CD4-positive, alpha-beta T cell (primary cell): ENCODE measurements at regions not wholly inside any gene's neighbourhood (a gene's known extent, or its start where the extent isn't known, plus 50 kb on each side); places are given as distances from the start of the nearest gene placed in this dataset.
"Not testable (repeated sequence)": the region's sequence is repeated elsewhere in the genome, so short reads cannot be mapped to it uniquely, and the experiment has no call there.

ENCODE experiments used
- ATAC-seq: fragments of 200-7000 bp; cut with Tn5 transposase; one replicate; pipeline ENCODE4 v1.10.0; 2022; ENCODE audit warnings: mild to moderate bottlenecking; ENCODE audit not compliant: poor library complexity
- CTCF ChIA-PET: fragments of 350-600 bp; sonication (Branson Sonifier 250); formaldehyde crosslinking; loops from one replicate; lab custom pipeline; 2021; ENCODE audit warnings: antibody characterized with exemption, inconsistent platforms; lab: Charles Lee
- POLR2A ChIA-PET: fragments of 350-600 bp; sonication (Branson Sonifier 250); formaldehyde crosslinking; loops from one replicate; lab custom pipeline; 2021; ENCODE audit warnings: antibody characterized with exemption, inconsistent platforms; lab: Charles Lee
- DNase-seq, 14 experiments: peaks; one replicate each; pipeline ENCODE4 v3.0.0-alpha.2; 2013 to 2020; ENCODE audit warnings: mixed read lengths in 2 of 14
- H3K27ac ChIP-seq, 2 donors: one replicate each; pipeline versions ENCODE4 v1.5.1 to v1.7.0; 2013; ENCODE audit warnings: low read length in 2 of 2, low read depth in 1 of 2, mild to moderate bottlenecking in 1 of 2
- H3K27me3 ChIP-seq, 2 experiments: 1 replicate in 1 of 2; 2 replicates in 1 of 2; pipeline versions ENCODE4 v1.6.1 to v1.7.0; 2013; ENCODE audit warnings: low read length in 2 of 2, control low read depth in 1 of 2, mild to moderate bottlenecking in 1 of 2, moderate library complexity in 1 of 2; ENCODE audit not compliant: insufficient read depth in 2 of 2, control insufficient read depth in 1 of 2
- H3K36me3 ChIP-seq: one replicate; pipeline ENCODE4 v1.6.1; 2013; ENCODE audit warnings: low read length, control low read depth; ENCODE audit not compliant: insufficient read depth
- H3K4me1 ChIP-seq: one replicate; pipeline ENCODE4 v1.6.1; 2013; ENCODE audit warnings: low read length, control low read depth; ENCODE audit not compliant: insufficient read depth
- H3K4me3 ChIP-seq: one replicate; pipeline ENCODE4 v1.5.1; 2013; ENCODE audit warnings: mild to moderate bottlenecking, low read length, moderate library complexity
- H3K9me3 ChIP-seq, 2 experiments: 1 replicate in 1 of 2; 2 replicates in 1 of 2; pipeline versions ENCODE4 v1.6.1 to v1.7.0; 2013; ENCODE audit warnings: low read length in 2 of 2, mild to moderate bottlenecking in 2 of 2, control low read depth in 1 of 2, moderate library complexity in 1 of 2; ENCODE audit not compliant: control insufficient read depth in 1 of 2, insufficient read depth in 1 of 2
- H3K27ac Mint-ChIP-seq: one replicate; pipeline ENCODE4 v1.8.0; 2020; ENCODE audit warnings: mixed read lengths
- H3K27me3 Mint-ChIP-seq: one replicate; pipeline ENCODE4 v1.8.0; 2021; ENCODE audit warnings: mixed read lengths
- H3K36me3 Mint-ChIP-seq: one replicate; pipeline ENCODE4 v1.8.0; 2021; ENCODE audit warnings: low read depth, mixed read lengths
- H3K4me1 Mint-ChIP-seq: one replicate; pipeline ENCODE4 v1.8.0; 2021; ENCODE audit warnings: low read depth, mixed read lengths
- H3K4me3 Mint-ChIP-seq: one replicate; pipeline ENCODE4 v1.8.0; 2020; ENCODE audit warnings: mild to moderate bottlenecking, mixed read lengths
- H3K9me3 Mint-ChIP-seq: one replicate; pipeline ENCODE4 v1.8.0; 2020; ENCODE audit warnings: mixed read lengths
- intact Hi-C, 2 experiments: fragments of 100-400 bp; cut with DNase I in 1 of 2; cut with micrococcal nuclease in 1 of 2; formaldehyde crosslinking; loops; one replicate each; pipeline versions ENCODE4 v1.15.1 to v1.9.0; 2023 to 2025; cut with DNase I, micrococcal nuclease
- TF ChIP-seq, protein P1 (sequence below): fragments of 200-600 bp; IDR thresholded peaks from one replicate; pipeline ENCODE4 v1.8.0; 2022; ENCODE audit warnings: antibody characterized with exemption, mild to moderate bottlenecking

DNA sequence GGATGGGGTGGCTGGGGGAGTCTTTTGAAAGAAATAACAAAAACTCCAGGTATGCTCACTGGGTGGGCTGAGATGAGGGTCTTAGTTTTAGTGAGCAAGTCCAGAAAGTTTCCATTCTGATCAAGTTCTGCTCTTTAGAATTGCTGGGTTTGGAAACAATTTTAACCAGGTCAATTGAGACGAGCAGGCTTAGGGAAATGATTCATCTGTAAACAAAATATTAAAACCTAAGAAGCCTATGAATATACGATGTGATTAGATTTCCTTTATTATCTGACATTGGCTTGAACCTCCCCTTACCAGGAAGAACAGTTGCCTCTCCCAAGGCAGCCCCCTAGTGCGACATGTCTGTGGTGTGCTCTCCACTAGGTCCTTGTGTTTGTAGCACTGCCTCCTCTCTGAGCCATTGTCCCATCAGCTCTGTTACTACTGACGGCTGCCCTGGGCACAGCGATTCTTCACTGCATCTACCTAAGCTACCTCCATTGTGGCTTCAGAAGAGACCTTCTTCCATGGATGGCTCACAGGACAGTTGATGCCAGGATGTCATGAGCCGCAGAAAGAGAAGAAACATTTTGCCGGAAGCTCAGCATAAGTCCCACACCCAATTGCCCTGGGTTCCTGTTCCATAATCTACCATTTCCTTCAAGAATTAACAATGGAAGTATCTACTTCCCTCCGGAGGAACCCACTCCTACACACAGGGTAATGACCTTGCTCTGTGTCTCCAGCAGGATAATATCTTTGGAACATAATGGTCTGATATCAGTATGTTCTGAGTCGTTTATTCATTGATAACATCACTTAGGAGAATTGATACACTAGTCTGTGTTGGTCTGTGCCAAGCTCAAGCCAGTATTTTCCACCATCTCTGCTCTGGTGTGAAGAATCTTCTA is 95.1 kb upstream of the ITGB1 start:
- ATAC-seq (no peak), DNase-seq (no peak)
- H3K4me1 Mint-ChIP-seq, result peaks cover 17% of the 10 kb centered on the region
- ChIA-PET CTCF (interaction anchor here (0.9 to 1.2 kb wide), 2 partner anchors 44 to 103 kb away, joined by 3 read pairs; no protein-coding TSS in a partner anchor), POLR2A (interaction anchor here (0.6 to 1.5 kb wide), 2 partner anchors 41 to 62 kb away, joined by 3 to 4 read pairs; no protein-coding TSS in a partner anchor)
- no peaks in the 10 kb centered on the region for H3K9me3 Mint-ChIP-seq
- no peaks in the 10 kb centered on the region for H3K27me3 Mint-ChIP-seq
- peak overlapping the region; percentile 52 for H3K4me3 ChIP-seq
- H3K27ac Mint-ChIP-seq, result no peak overlapping the region
- no peaks in the 10 kb centered on the region for H3K36me3 ChIP-seq
- H3K36me3 Mint-ChIP-seq, result peaks cover 4% of the 10 kb centered on the region
- intact Hi-C loops, result loop anchor here in 1 of 2 experiments (5.0 kb wide), 1 partner anchor 54 kb away; no protein-coding TSS in a partner anchor
- H3K27ac ChIP-seq, result no peak overlapping the region
- H3K4me1 ChIP-seq, result peaks cover 3% of the 10 kb centered on the region
- TF ChIP-seq, protein P1, sequence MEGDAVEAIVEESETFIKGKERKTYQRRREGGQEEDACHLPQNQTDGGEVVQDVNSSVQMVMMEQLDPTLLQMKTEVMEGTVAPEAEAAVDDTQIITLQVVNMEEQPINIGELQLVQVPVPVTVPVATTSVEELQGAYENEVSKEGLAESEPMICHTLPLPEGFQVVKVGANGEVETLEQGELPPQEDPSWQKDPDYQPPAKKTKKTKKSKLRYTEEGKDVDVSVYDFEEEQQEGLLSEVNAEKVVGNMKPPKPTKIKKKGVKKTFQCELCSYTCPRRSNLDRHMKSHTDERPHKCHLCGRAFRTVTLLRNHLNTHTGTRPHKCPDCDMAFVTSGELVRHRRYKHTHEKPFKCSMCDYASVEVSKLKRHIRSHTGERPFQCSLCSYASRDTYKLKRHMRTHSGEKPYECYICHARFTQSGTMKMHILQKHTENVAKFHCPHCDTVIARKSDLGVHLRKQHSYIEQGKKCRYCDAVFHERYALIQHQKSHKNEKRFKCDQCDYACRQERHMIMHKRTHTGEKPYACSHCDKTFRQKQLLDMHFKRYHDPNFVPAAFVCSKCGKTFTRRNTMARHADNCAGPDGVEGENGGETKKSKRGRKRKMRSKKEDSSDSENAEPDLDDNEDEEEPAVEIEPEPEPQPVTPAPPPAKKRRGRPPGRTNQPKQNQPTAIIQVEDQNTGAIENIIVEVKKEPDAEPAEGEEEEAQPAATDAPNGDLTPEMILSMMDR, result no peak
- H3K27me3 ChIP-seq, result no peaks in the 10 kb centered on the region
- peak overlapping the region; percentile 4 for H3K4me3 Mint-ChIP-seq
- H3K9me3 ChIP-seq, result peaks cover 0 to 5% of the 10 kb centered on the region in 2 experiments

DNA sequence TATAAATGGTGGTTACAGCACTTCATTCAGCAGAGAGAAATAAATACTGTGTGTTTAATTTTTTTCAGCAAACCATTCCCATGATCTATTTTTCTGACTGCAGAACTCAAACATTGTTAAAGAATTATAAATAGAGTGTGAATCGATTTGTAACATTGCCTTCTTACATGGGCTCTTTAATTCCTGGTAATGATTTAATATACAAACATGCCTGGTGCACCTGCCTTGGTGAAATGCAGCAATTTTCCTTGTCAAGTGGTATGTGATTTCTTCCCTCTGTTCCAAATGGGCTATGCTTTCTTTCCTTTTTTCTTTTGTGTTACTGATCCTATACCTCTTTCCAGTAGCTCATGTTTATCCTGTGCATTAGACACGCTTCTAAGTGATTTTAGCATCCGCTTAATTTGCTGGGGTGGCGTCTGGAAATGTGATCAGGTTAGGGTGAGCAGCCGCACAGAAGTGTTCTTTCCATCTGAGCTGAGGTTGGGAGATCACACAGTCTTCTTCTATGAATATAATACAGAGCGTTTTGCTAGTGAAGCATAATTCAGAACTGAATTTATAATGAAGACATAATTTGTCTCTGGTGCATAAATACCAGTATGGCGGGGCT is 94.3 kb upstream of the ITGB1 start:
- no peaks in the 10 kb centered on the region for H3K9me3 Mint-ChIP-seq
- peaks cover 0 to 5% of the 10 kb centered on the region in 2 experiments for H3K9me3 ChIP-seq
- no peak overlapping the region for H3K27ac ChIP-seq
- H3K27ac Mint-ChIP-seq, result no peak overlapping the region
- no peaks in the 10 kb centered on the region for H3K27me3 ChIP-seq
- intact Hi-C loops, result loop anchor here in 1 of 2 experiments (5.0 kb wide), 1 partner anchor 55 kb away; no protein-coding TSS in a partner anchor
- H3K27me3 Mint-ChIP-seq, result no peaks in the 10 kb centered on the region
- peaks cover 3% of the 10 kb centered on the region for H3K4me1 ChIP-seq
- no peak for DNase-seq
- peaks cover 4% of the 10 kb centered on the region for H3K36me3 Mint-ChIP-seq
- no peaks in the 10 kb centered on the region for H3K36me3 ChIP-seq
- H3K4me1 Mint-ChIP-seq, result peaks cover 17% of the 10 kb centered on the region
- ATAC-seq, result no peak
- ChIA-PET CTCF (no interaction called here), POLR2A (no interaction called here)
- H3K4me3 Mint-ChIP-seq, result peak overlapping the region; percentile 7
- TF ChIP-seq, protein P1, result no peak
- peak overlapping the region; percentile 52 for H3K4me3 ChIP-seq

DNA sequence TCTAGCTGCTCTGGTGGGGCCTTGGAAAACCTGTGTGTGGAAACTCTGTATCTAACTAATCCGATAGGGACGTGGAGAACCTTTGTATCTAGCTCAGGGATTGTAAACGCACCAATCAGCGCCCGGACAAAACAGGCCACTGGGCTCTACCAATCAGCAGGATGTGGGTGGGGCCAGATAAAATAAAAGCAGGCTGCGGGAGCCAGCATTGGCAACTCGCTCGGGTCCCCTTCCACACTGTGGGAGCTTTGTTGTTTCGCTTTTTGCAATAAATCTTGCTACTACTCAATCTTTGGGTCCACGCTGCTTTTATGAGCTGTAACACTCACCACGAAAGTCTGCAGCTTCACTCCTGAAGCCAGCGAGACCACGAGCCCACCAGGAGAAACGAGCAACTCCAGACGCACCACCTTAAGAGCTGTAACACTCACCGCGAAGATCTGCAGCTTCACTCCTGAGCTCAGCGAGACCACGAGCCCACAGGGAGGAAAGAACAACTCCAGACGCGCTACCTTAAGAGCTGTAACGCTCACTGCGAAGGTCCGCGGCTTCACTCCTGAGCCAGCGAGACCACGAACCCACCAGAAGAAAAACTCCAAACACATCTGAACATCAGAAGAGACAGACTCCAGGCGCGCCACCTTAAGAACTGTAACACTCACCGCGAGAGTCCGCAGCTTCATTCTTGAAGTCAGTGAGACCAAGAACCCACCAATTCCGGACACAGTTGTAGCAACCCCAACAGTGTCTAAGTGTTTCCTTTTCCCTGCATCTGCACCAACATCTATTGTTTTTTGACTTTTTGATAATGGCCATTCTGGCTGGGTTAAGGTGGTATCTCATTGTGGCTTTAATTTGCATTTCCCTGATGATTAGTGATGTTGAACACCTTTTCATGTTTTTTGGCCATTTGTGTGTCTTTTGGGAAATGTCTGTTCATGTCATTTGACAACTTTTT is 92.2 kb upstream of the ITGB1 start:
- H3K4me3 Mint-ChIP-seq, result peak overlapping the region; percentile 91
- H3K9me3 Mint-ChIP-seq, H3K27me3 Mint-ChIP-seq, H3K27me3 ChIP-seq, H3K36me3 Mint-ChIP-seq, H3K9me3 ChIP-seq, H3K36me3 ChIP-seq, CTCF ChIA-PET, H3K4me1 ChIP-seq, H3K27ac ChIP-seq, ATAC-seq: not testable (repeated sequence)
- DNase-seq, result peak in 10 of 14 experiments; percentile 3 to 61 (median 12)
- POLR2A ChIA-PET, result interaction anchor here (0.8 to 1.1 kb wide), 3 partner anchors 17 to 84 kb away, joined by 3 to 4 read pairs (median 4); no protein-coding TSS in a partner anchor
- peak overlapping the region; percentile 52 for H3K4me3 ChIP-seq
- intact Hi-C loops, result loop anchor here in 1 of 2 experiments (5.0 kb wide), 1 partner anchor 57 kb away; no protein-coding TSS in a partner anchor
- peak overlapping the region; percentile 62 for H3K27ac Mint-ChIP-seq
- peaks cover 17% of the 10 kb centered on the region for H3K4me1 Mint-ChIP-seq
